GM23248 (cell line): ENCODE measurements at regions not wholly inside any gene's neighbourhood (a gene's known extent, or its start where the extent isn't known, plus 50 kb on each side); places are given as distances from the start of the nearest gene placed in this dataset.

Experiments
- EZH2 ChIP-seq: fragments of 200-600 bp; sonication (generic); IDR thresholded peaks from 2 replicates; pipeline ENCODE4 v1.6.1; 2018; ENCODE audit warnings: antibody characterized with exemption, mild to moderate bottlenecking; ENCODE audit not compliant: insufficient read depth, poor library complexity, severe bottlenecking
- EZH2phosphoT487 ChIP-seq: fragments of 200-600 bp; sonication (generic); IDR thresholded peaks from 2 replicates; pipeline ENCODE4 v1.6.1; 2018; ENCODE audit warnings: antibody characterized with exemption, moderate library complexity, mild to moderate bottlenecking, low read depth; ENCODE audit not compliant: insufficient read depth

DNA sequence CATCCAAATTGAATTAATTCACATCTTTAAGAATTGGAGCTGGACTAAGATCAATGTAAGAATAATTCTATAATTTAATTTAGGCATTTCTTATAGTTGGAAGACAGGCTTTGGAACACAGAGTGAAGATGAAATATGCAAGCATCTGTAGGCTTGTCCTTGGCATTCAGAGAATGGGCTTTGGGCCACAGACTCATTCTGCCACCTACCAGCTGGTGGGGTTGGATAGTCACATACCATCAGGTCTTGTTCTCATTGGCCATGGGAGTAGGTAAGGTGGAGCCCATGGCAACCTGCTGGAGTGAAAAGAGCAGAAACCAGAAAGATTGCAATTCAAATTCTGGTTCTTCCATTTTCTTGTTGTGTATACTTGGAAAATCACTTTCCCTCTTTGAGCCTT, 300.3 kb downstream of the CYRIA start:
- TF ChIP-seq EZH2phosphoT487 (no peak), EZH2 (no peak)
